Right lobe of liver (tissue), 4 donors: ENCODE measurements at regions not wholly inside any gene's neighbourhood (a gene's known extent, or its start where the extent isn't known, plus 50 kb on each side); places are given as distances from the start of the nearest gene placed in this dataset.

Experiments
- CTCF ChIP-seq, 4 donors: fragments of 200-600 bp in 3 of 4; fragments of 450-650 bp in 1 of 4; IDR thresholded peaks; one replicate each; pipeline versions ENCODE4 v1.5.1 to v1.8.0; 2016 to 2022; ENCODE audit warnings: antibody characterized with exemption in 4 of 4, mild to moderate bottlenecking in 2 of 4
- POLR2A ChIP-seq: fragments of 450-650 bp; IDR thresholded peaks from one replicate; pipeline ENCODE4 v1.6.1; 2017; ENCODE audit warnings: antibody characterized with exemption, mild to moderate bottlenecking
- donor health status: DM: no; HTN: no; CAD: no.
- donor health status: DM: no; HTN: no; CAD: no.
- donor health status: DM: no; HTN: yes; CAD: no.

- no peak for TF ChIP-seq CTCF (IDR thresholded peaks at IDR 0.05)
- no peak for TF ChIP-seq POLR2A
Measured at GRCh38 chr4:71930459-71930858, 101.3 kb upstream of the NPFFR2 start.
